DND-41 (cell line): ENCODE measurements at regions not wholly inside any gene's neighbourhood (a gene's known extent, or its start where the extent isn't known, plus 50 kb on each side); places are given as distances from the start of the nearest gene placed in this dataset.

Experiments
- ATAC-seq: fragments of 200-7000 bp; cut with Tn5 transposase; 3 replicates; pipeline ENCODE4 v1.9.1; 2021; ENCODE audit warnings: low read depth; ENCODE audit not compliant: insufficient read depth
- DNase-seq: peaks from one replicate; pipeline ENCODE4 v3.0.0-alpha.2; 2020
- H2AFZ ChIP-seq: 2 replicates; pipeline ENCODE4 v1.6.0; 2012; ENCODE audit warnings: low read depth, low read length
- H3K27ac ChIP-seq: 2 replicates; pipeline ENCODE4 v1.5.1; 2012; ENCODE audit warnings: low read length, inconsistent platforms
- H3K27me3 ChIP-seq: fragments of 200-600 bp; sonication (generic); 2 replicates; pipeline ENCODE4 v1.6.0; 2012; ENCODE audit warnings: low read length, mild to moderate bottlenecking, inconsistent platforms; ENCODE audit not compliant: insufficient read depth, poor library complexity
- H3K36me3 ChIP-seq: 2 replicates; pipeline ENCODE4 v1.5.1; 2012; ENCODE audit warnings: low read length, inconsistent platforms; ENCODE audit not compliant: insufficient read depth
- H3K4me1 ChIP-seq: 2 replicates; pipeline ENCODE4 v1.5.1; 2012; ENCODE audit warnings: mild to moderate bottlenecking, low read length; ENCODE audit not compliant: insufficient read depth
- H3K4me2 ChIP-seq: 2 replicates; pipeline ENCODE4 v1.6.0; 2012; ENCODE audit warnings: mild to moderate bottlenecking, moderate library complexity, low read length, inconsistent platforms; ENCODE audit not compliant: insufficient read depth
- H3K4me3 ChIP-seq, 2 experiments: fragments of 200-600 bp in 1 of 2; shearing (Covaris generic) in 1 of 2; 2 replicates each; pipeline ENCODE4 v1.5.1; 2012 to 2016; ENCODE audit warnings: inconsistent platforms in 2 of 2, low read length in 2 of 2, mild to moderate bottlenecking in 2 of 2, low read depth in 1 of 2, moderate library complexity in 1 of 2
- H3K79me2 ChIP-seq: 2 replicates; pipeline ENCODE4 v1.6.0; 2012; ENCODE audit warnings: low read length, inconsistent platforms; ENCODE audit not compliant: insufficient read depth
- H3K9ac ChIP-seq: 2 replicates; pipeline ENCODE4 v1.6.0; 2012; ENCODE audit warnings: low read depth, mild to moderate bottlenecking, inconsistent platforms, low read length, moderate library complexity
- H3K9me3 ChIP-seq: 2 replicates; pipeline ENCODE4 v1.5.1; 2012; ENCODE audit warnings: low read length, moderate library complexity, mild to moderate bottlenecking, inconsistent platforms; ENCODE audit not compliant: insufficient read depth, severe bottlenecking
- H4K20me1 ChIP-seq: 2 replicates; pipeline ENCODE4 v1.6.0; 2012; ENCODE audit warnings: low read length; ENCODE audit not compliant: insufficient read depth
- EZH2 ChIP-seq: IDR thresholded peaks from 3 replicates; pipeline ENCODE4 v1.6.1; 2012; ENCODE audit warnings: borderline replicate concordance, low read depth, mild to moderate bottlenecking, moderate library complexity, low read length, inconsistent platforms; ENCODE audit not compliant: severe bottlenecking
- TF ChIP-seq, protein P1 (sequence below): IDR thresholded peaks from 2 replicates; pipeline ENCODE4 v1.5.1; 2012; ENCODE audit warnings: borderline replicate concordance, low read length, moderate library complexity, mild to moderate bottlenecking; ENCODE audit not compliant: poor library complexity, severe bottlenecking; ENCODE audit errors: extremely low read depth

DNA sequence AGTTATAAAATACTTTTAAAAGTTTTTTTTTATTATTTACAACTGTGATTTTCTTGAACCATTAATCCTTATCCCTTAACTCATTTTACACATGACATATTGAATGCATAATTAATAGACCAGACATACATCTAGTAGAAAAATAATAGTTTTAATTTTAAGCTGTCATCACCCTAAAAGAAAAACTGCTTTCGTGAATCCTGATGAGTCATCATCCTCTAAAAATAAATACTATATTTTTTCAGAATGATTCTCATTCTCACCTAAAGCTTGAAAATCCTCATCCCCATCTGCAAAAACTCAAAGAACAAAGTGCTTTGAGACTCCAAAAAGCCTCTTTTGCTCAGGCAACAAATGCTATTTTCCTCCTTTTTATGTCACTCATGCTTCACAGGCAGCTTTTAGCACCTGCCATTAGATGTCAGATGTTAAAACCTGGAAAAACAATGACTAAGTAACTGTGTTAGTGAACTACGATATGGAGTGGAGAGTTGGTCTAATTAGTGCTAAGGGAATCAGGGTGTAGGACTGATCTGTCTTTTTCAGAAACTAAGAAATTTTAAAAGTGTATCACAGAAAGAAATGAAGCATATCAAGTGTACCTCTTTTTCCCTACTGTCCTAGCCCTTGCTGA, 297.6 kb downstream of the TMX3 start:
- Histone ChIP-seq H3K4me3 (no peak overlapping the region), H2AFZ (no peak overlapping the region), H3K36me3 (no peaks in the 10 kb centered on the region), H3K4me2 (no peak overlapping the region), H3K79me2 (no peaks in the 10 kb centered on the region), H3K27ac (no peak overlapping the region), H3K9me3 (no peaks in the 10 kb centered on the region), H4K20me1 (no peaks in the 10 kb centered on the region), H3K27me3 (no peaks in the 10 kb centered on the region), H3K9ac (no peak overlapping the region), H3K4me1 (no peaks in the 10 kb centered on the region)
- no peak for DNase-seq
- TF ChIP-seq EZH2: no peak
- TF ChIP-seq, protein P1, sequence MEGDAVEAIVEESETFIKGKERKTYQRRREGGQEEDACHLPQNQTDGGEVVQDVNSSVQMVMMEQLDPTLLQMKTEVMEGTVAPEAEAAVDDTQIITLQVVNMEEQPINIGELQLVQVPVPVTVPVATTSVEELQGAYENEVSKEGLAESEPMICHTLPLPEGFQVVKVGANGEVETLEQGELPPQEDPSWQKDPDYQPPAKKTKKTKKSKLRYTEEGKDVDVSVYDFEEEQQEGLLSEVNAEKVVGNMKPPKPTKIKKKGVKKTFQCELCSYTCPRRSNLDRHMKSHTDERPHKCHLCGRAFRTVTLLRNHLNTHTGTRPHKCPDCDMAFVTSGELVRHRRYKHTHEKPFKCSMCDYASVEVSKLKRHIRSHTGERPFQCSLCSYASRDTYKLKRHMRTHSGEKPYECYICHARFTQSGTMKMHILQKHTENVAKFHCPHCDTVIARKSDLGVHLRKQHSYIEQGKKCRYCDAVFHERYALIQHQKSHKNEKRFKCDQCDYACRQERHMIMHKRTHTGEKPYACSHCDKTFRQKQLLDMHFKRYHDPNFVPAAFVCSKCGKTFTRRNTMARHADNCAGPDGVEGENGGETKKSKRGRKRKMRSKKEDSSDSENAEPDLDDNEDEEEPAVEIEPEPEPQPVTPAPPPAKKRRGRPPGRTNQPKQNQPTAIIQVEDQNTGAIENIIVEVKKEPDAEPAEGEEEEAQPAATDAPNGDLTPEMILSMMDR: no peak
- no peak for ATAC-seq

DNA sequence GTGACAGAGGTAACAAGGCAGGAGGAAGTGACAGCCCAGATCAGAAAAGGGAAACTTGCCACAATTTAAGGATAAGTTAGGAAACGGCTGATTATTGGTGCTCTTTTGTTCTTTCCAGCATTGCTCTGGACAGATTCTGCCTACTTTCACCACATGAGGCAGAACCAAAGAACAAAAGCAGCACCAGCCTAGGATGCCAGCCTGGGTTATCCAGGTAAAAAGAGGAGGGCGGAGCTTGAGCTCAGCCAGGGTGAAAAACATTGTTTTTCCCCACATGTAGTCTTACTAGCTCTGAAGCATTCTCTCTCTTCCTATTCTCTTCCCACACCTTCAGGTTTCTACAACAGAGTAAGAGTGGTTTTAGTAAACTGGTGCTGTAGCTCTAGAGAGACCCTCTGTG, 300.5 kb downstream of the TMX3 start:
- TF ChIP-seq EZH2: no peak
- TF ChIP-seq, protein P1: no peak
- Histone ChIP-seq H3K4me1 (no peaks in the 10 kb centered on the region), H3K4me2 (no peak overlapping the region), H3K79me2 (no peaks in the 10 kb centered on the region), H4K20me1 (no peaks in the 10 kb centered on the region), H3K9ac (no peak overlapping the region), H3K4me3 (no peak overlapping the region), H3K9me3 (no peaks in the 10 kb centered on the region), H2AFZ (no peak overlapping the region), H3K27ac (no peak overlapping the region), H3K36me3 (no peaks in the 10 kb centered on the region), H3K27me3 (no peaks in the 10 kb centered on the region)
- no peak for ATAC-seq
- no peak for DNase-seq

DNA sequence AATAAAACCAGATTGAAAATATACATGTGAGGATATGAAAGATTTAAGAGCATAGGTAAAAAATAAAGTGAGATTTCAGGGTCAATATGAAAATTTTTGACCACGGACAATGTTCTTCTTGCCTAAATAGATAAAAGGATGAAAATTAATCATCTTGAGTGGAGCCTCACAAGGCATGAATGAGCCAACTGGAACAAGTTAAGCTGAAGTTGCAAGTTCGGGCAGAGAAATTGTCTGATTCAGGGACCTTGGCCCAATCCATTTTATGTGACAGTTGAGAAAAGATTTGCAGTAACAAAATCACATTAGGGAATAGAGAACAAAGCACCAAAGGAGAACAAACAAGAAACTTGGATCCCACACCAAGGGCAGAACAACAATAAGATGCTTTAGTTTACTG, 305.3 kb downstream of the TMX3 start:
- no peaks in the 10 kb centered on the region for H3K27me3 ChIP-seq
- DNase-seq (no peak), ATAC-seq (no peak)
- H3K9ac ChIP-seq: no peak overlapping the region
- H3K4me2 ChIP-seq: no peak overlapping the region
- H3K4me3 ChIP-seq: no peak overlapping the region
- no peaks in the 10 kb centered on the region for H3K79me2 ChIP-seq
- H3K4me1 ChIP-seq: no peaks in the 10 kb centered on the region
- no peaks in the 10 kb centered on the region for H3K36me3 ChIP-seq
- H3K27ac ChIP-seq: no peak overlapping the region
- TF ChIP-seq, protein P1: no peak
- no peak for TF ChIP-seq EZH2
- H4K20me1 ChIP-seq: no peaks in the 10 kb centered on the region
- H2AFZ ChIP-seq: no peak overlapping the region
- H3K9me3 ChIP-seq: no peaks in the 10 kb centered on the region

DNA sequence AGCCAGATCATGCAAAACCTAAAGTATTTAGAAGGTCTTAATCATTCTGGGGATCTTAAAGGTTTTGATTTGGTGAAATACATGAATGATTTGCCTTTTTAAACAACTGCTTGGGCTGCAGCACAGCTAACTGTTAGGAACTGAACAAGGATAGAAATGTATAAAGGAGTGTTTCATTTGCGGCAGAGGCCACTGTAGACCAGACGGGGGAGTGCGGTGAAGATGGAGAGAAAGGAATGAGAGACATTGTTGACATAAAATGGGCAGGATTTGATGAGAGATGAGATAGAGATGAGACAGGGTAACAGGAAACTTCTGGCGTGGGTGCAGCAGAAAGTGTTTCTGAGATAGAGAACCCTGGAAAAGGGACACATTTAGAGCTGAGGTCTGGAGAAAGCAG, 308.1 kb downstream of the TMX3 start:
- no peaks in the 10 kb centered on the region for H3K36me3 ChIP-seq
- H3K27ac ChIP-seq: no peak overlapping the region
- DNase-seq (no peak), ATAC-seq (no peak)
- H3K27me3 ChIP-seq: no peaks in the 10 kb centered on the region
- H4K20me1 ChIP-seq: no peaks in the 10 kb centered on the region
- no peak overlapping the region for H3K9ac ChIP-seq
- H3K79me2 ChIP-seq: no peaks in the 10 kb centered on the region
- H3K4me3 ChIP-seq: no peak overlapping the region
- no peak overlapping the region for H2AFZ ChIP-seq
- TF ChIP-seq, protein P1: no peak
- no peak for TF ChIP-seq EZH2
- H3K4me2 ChIP-seq: no peak overlapping the region
- H3K9me3 ChIP-seq: no peaks in the 10 kb centered on the region
- H3K4me1 ChIP-seq: no peaks in the 10 kb centered on the region
